GM18867 (cell line): ENCODE measurements at regions not wholly inside any gene's neighbourhood (a gene's known extent, or its start where the extent isn't known, plus 50 kb on each side); places are given as distances from the start of the nearest gene placed in this dataset.
A peak's percentile ranks its signal among the peaks of the same experiment; 100 is the strongest.
"Not testable (repeated sequence)": the region's sequence is repeated elsewhere in the genome, so short reads cannot be mapped to it uniquely, and the experiment has no call there.

ENCODE experiments used
- ATAC-seq: cut with Tn5 transposase; IDR thresholded peaks from one replicate; pipeline ENCODE4 v1.9.1; 2021; ENCODE audit warnings: mild to moderate bottlenecking, moderate library complexity; ENCODE audit not compliant: unreplicated experiment

DNA sequence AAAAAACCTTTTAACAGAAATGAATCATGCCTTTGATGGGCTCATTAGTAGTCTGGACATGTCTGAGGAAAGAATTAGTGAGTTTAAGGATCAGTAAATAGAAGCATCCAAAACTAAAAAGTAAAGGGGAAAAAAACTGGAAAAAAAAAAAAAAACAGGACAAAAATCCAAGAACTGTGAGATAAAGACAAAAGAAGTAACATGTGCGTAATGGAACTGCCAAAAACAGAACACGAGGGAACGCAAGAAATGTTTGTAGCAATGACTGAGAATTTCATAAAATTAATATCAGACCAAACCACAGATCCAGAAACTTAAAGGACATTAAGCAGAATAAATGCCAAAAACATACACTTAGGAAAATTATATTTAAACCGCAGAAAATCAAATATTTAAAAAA is 77.4 kb downstream of the MS4A13 start:
- no peak for ATAC-seq

DNA sequence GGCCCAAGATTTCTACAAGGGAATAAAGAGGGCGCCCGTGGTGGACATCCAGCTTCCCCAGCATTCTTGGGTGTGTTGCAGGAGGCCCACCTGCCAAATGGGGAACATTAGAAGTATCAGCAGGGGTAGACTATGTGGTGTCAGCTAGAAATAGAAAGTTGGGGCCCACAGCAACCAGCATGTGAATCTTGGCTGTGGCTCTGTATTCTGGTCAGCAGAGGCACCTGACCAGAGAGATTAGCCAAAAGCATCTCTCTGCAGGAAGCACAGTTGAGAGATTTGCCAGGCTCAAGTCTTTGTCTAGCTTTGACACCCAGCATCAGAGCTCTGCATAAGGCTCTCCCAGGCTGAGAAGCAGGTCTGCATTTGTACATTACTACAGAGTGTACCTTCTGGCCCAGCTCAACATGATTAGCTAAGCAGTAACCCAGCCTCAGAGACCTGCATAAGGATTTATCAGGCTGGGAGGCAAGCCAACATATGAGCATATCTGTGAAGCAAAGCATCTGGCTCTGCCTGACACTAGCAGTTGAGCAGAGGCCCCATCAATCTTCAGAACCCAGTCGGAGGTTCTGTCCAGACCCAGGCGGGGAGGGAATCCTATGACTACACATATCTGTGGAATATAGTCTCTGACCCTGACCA is 79.9 kb downstream of the MS4A13 start:
- no peak for ATAC-seq

DNA sequence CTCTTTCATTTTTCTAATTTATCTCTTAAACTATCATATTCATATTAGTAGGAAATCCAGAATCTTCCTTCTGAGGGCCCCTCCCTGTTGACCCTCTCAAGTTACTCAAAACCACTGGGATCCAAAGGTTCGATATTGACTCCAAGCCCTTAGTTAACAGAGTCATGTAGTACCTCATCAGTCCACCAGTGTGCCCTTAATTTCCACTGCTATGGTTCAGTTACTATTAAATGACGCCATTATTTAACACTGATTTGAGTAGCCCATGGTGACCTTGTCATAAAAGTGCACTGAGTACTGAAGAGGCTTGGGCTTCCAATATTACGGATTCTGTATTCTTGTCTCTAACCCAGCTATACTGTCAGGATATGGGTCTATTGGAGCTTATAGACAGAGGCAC is 91.9 kb upstream of the MS4A8 start:
- no peak for ATAC-seq

DNA sequence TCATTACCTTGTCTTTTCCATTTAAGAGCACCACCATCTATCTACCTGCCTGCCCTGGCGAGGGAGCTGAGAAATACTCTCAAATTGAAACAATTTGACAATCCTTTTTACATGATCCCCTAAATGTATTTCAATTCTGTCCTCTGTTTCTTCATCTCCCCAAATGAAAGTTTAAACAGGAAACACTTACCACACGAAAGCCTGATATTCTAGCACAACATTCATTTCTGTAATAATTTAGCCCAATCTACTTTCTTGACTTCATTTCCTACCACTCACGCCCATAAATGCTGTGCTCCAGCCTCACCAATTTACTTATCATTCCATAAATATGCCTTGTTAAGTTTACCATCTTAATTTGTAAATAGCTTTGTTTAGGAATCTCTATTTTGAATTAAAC is 89.8 kb upstream of the MS4A8 start:
- no peak for ATAC-seq

DNA sequence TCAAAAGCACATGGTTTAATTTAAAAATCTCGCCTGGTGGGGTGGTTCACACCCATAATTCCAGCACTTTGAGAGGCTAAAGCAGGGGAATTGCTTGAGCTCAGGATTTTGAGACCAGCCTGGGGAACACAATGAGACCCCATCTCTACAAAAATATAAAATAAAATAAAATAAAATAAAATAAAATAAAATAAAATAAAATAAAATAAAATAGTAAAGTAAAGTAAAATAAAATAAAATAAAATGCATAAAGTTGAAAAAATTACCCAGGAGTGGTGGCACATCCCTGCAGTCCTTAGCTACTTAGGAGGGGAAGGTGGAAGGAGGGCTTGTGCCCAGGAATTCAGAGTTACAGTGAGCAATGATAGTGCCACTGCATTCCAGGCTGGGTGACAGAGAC is 88.7 kb upstream of the MS4A8 start:
- ATAC-seq = no peak

DNA sequence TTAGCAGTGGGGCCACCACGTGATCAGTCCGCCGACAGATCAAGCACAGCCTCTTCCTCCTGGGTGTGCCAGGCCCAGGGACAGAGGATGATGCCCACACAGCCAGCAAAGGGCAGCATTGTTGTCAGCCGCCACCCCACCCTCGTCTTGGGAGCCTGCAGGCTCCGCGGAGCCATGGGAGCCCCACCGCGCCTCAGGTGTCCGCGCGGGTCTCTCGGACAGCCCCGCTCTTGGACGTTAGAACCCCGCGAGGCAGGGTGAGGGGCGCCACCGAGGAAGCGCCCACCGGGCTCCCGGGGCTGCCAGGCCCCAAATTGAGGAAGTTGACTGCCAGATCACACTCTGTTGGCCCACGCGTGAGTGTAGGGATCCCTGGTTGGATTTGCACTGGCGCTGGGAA is 83.9 kb upstream of the MS4A8 start:
- no peak for ATAC-seq

DNA sequence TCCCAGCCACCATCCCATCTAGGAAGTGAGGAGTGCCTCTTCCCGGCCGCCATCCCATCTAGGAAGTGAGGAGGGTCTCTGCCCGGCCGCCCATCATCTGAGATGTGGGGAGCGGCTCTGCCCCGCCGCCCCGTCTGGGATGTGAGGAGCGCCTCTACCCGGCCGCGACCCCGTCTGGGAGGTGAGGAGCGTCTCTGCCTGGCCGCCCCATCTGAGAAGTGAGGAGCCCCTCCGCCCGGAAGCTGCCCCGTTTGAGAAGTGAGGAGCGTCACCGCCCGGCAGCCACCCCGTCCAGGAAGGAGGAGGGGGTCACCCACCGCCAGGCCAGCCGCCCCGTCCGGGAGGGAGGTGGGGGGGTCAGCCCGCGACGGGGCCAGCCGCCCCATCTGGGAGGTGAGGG is 77.5 kb upstream of the MS4A8 start:
- ATAC-seq = not testable (repeated sequence)

DNA sequence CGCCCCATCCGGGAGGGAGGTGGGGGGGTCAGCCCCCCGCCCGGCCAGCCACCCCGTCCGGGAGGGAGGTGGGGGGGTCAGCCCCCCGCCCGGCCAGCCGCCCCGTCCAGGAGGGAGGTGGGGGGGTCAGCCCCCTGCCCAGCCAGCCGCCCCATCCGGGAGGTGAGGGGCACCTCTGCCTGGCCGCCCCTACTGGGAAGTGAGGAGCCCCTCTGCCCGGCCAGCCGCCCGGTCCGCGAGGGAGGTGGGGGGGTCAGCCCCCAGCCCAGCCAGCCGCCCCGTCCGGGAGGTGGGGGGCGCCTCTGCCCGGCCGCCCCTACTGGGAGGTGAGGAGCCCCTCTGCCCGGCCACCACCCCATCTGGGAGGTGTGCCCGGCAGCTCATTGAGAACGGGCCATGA is 76.6 kb upstream of the MS4A8 start:
- not testable (repeated sequence) for ATAC-seq

DNA sequence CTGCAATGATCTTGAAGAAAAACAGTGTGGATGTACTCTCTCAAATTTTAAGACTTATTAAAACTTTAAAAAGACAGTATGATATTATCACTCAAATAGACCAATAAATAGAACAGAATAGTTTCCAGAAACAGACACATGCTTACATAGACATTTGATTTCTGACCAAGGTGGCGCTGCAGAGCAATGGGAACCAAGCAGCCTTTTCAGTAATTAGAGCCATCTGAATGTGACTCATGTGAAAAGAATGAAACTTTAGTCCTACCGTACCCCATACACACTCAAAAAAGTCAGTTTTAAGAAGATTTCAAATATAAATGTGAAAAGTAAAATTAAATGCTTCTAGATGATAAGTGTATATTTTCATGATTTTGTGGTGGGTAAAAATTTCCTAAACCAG is 74.2 kb upstream of the MS4A8 start:
- ATAC-seq = no peak

DNA sequence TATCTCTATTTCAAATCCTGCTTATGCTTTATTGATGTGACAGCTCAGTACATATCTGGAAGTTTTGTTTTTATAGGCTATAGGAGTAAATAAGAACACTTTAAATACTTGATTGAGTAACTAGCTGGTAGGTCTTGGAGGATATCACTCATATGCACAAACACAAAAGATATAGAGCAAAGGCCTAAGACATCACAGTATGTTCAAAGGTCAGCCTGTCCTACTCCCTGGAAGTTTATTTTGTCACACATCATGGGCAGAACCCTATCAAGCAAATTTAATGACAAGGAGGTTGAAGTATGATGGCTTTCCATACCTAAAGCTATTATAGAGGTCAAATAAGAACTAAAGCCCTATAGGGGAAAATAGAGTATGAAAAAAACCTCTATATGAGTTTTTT is 70.0 kb upstream of the MS4A8 start:
- ATAC-seq = no peak

DNA sequence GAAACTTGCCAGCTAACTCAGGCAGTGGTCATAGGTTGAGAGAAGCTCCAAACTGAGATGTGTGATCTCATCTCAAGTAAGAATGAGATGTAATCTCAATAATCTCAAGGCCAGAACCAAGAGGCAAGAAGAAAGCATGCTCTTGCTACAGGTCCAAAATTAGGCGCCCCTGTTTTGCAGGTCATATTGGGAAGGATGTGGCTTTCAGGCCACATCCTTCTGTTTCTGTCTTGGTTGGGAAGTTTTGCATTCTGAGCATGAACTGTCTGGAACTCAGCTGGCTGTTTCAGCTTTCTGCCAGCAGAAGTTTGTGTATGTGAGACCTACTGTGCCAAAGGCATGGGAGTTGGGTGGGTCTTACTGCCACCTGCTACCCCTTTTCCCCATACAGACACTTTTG is 67.5 kb upstream of the MS4A8 start:
- ATAC-seq = no peak

DNA sequence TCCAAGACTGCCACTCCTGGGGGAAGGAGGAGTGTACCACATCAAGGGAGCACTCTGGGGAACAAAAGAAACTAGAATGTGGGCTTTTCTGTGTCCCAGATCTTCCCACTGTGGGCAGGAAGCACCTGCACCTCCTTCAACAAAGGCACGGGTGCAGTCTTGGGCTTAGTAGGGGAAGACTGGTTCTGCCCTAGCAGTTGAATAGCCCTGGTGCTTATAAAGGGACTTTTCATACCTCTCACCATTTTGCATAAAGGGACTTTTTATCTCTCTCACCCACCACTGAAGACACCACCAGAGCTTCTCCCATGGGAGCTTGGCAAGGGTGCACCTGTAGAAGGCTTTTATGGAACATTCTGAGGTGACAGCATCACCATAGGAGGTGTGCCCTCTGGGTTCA is 65.8 kb upstream of the MS4A8 start:
- peak; percentile 47 for ATAC-seq

DNA sequence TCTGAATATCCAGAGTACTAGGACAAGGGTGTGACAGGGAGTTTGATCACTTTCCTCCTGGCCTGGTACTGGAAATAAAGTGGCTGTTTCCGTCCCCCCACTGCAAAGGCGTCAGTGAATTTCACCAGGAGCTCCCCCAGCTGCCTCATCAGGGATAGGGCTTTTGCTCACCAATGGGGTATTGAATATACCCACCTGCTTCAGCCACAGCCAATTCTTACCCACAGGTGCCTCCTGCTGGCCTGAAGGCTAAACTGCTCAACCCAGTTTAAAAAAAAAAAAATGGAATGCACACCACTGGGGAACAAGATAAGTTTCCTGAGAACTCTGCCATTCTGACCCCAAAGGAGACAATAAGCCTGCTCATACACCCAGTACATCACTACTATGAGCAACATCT is 65.3 kb upstream of the MS4A8 start:
- peak; percentile 49 for ATAC-seq

DNA sequence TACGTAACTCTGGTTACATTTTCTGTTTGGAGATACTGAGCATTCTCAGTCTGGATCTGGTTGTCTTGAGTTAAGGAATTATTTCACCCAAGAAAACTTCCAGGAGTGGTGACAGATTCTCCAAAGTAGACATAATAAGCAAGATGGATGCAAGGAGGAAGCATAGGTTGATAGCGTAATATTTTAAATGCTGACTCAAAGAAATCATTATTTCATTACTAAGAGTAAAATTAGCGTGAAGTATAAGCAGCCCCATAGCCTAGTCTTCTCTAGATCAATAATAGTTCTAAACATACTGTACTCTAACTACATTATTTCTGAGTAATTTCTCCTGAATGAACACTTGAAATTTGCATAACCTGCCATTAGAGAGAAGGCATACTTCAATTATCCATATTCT is 57.5 kb upstream of the MS4A8 start:
- no peak for ATAC-seq

DNA sequence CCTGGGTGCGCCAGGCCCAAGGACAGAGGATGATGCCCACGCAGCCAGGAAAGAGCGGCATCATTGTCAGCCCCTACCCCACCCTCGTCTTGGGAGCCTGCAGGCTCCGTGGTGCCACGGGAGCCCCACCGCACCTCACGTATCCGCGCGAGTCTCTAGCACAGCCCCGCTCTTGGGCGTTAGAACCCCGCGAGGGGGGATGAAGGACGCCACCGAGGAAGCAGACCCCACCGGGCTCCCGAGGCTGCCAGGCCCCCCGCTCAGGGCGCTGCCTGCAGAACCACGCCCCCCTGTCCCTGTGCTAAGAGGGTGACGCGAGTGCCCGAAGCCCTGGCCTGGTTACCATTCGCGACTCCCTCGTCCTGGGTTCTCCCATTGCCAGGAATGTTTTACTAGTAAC is 52.3 kb upstream of the MS4A8 start:
- ATAC-seq = no peak
